Brain microvascular endothelial cell (primary cell): ENCODE measurements at regions not wholly inside any gene's neighbourhood (a gene's known extent, or its start where the extent isn't known, plus 50 kb on each side); places are given as distances from the start of the nearest gene placed in this dataset.

Experiments used
- DNase-seq: peaks from one replicate; pipeline ENCODE4 v3.0.0-alpha.2; 2020
- H3K27ac ChIP-seq: fragments of 250-450 bp; sonication (Bioruptor Pico); 2 replicates; pipeline ENCODE4 v1.5.1; 2020; ENCODE audit warnings: mild to moderate bottlenecking, moderate library complexity
- H3K27me3 ChIP-seq: fragments of 250-450 bp; sonication (Bioruptor Pico); replicated peaks from 2 replicates; pipeline ENCODE4 v1.5.1; 2020; ENCODE audit warnings: mild to moderate bottlenecking
- H3K36me3 ChIP-seq: fragments of 250-450 bp; sonication (Bioruptor Pico); replicated peaks from 2 replicates; pipeline ENCODE4 v1.5.1; 2020; ENCODE audit warnings: mild to moderate bottlenecking
- H3K4me3 ChIP-seq: 2 replicates; pipeline ENCODE4 v1.5.1; 2011; ENCODE audit warnings: low read depth, mild to moderate bottlenecking, control low read depth, low read length, moderate library complexity
- CTCF ChIP-seq: IDR thresholded peaks from 2 replicates; pipeline ENCODE4 v1.5.1; 2011; ENCODE audit warnings: low read depth, mild to moderate bottlenecking, moderate library complexity, low read length, control low read depth, inconsistent platforms; ENCODE audit errors: missing control alignments
- in situ Hi-C: cut with HindIII; loops from 2 replicates; pipeline ENCODE4 v1.10.0; 2017; ENCODE audit warnings: low sequenced_read_pairs, low pct_ligation_motif_present

GRCh38 chr4:30495651-30496310 lies 224.4 kb upstream of the PCDH7 start:
- in situ Hi-C loops, result no loop called here

GRCh38 chr4:30511751-30512150 lies 208.4 kb upstream of the PCDH7 start:
- in situ Hi-C loops, result no loop called here
- no peak for TF ChIP-seq CTCF
- no peak for DNase-seq
- Histone ChIP-seq H3K36me3 (no peaks in the 10 kb centered on the region), H3K27ac (no peak overlapping the region), H3K27me3 (no peaks in the 10 kb centered on the region), H3K4me3 (no peak overlapping the region)

More at GRCh38 chr4:30495651-30496310, 224.4 kb upstream of the PCDH7 start:
- no peak for DNase-seq
- no peak for TF ChIP-seq CTCF
- Histone ChIP-seq H3K27ac (no peak overlapping the region), H3K36me3 (no peaks in the 10 kb centered on the region), H3K4me3 (no peak overlapping the region), H3K27me3 (no peaks in the 10 kb centered on the region)

GRCh38 chr4:30518211-30518610 lies 202.0 kb upstream of the PCDH7 start:
- no peak overlapping the region for H3K27ac ChIP-seq
- H3K4me3 ChIP-seq, result no peak overlapping the region
- TF ChIP-seq CTCF, result no peak
- no peaks in the 10 kb centered on the region for H3K36me3 ChIP-seq
- H3K27me3 ChIP-seq, result no peaks in the 10 kb centered on the region
- in situ Hi-C loops, result no loop called here
- no peak for DNase-seq

- no peak for DNase-seq
- Histone ChIP-seq H3K27me3 (no peaks in the 10 kb centered on the region), H3K27ac (no peak overlapping the region), H3K36me3 (no peaks in the 10 kb centered on the region), H3K4me3 (no peak overlapping the region)
- in situ Hi-C loops, result no loop called here
- TF ChIP-seq CTCF, result no peak
Observed at GRCh38 chr4:30525662-30526315, 194.4 kb upstream of the PCDH7 start.

- in situ Hi-C loops, result no loop called here
- Histone ChIP-seq H3K4me3 (no peak overlapping the region), H3K36me3 (no peaks in the 10 kb centered on the region), H3K27ac (no peak overlapping the region), H3K27me3 (no peaks in the 10 kb centered on the region)
- no peak for DNase-seq
- no peak for TF ChIP-seq CTCF
Observed at GRCh38 chr4:30535255-30535654, 184.9 kb upstream of the PCDH7 start.
